ENCODE measurements at regions not wholly inside any gene's neighbourhood (a gene's known extent, or its start where the extent isn't known, plus 50 kb on each side); places are given as distances from the start of the nearest gene placed in this dataset.

DNA sequence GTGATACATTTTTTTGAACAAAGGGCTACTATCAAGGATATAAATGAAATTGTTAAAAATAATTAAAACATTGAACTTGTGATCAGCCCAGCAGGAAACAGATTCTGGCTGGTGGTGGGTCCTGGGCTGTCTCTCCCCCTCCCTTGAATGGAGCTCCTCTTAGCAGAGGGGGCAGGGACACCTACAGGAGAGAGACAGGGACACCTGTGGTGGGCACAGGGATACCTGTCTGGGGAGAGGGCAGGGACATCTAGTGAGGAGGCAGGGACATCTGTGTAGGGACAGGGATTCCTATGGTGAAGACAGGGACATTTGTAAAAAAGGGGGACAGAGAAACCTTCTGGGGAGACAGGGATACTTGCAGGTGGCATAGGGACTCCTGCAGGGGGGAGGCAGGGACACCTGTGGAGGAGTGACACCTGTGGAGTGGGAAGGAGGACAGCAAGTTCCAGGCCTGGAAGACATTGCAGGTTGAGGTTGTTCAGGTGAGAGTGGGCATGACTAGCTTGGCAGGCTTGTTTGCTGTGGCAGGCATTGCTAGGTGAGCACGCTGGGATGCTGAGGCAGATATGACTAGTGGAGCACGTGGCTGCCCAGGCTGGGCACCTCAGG, 264.2 kb downstream of the IRX2 start:
- TF ChIP-seq, protein P1, sequence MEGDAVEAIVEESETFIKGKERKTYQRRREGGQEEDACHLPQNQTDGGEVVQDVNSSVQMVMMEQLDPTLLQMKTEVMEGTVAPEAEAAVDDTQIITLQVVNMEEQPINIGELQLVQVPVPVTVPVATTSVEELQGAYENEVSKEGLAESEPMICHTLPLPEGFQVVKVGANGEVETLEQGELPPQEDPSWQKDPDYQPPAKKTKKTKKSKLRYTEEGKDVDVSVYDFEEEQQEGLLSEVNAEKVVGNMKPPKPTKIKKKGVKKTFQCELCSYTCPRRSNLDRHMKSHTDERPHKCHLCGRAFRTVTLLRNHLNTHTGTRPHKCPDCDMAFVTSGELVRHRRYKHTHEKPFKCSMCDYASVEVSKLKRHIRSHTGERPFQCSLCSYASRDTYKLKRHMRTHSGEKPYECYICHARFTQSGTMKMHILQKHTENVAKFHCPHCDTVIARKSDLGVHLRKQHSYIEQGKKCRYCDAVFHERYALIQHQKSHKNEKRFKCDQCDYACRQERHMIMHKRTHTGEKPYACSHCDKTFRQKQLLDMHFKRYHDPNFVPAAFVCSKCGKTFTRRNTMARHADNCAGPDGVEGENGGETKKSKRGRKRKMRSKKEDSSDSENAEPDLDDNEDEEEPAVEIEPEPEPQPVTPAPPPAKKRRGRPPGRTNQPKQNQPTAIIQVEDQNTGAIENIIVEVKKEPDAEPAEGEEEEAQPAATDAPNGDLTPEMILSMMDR (IDR thresholded peaks at IDR 0.05): no peak
- TF ChIP-seq POLR2A (IDR thresholded peaks at IDR 0.05): no peak

Data from lower leg skin (tissue), 3 donors.